ENCODE measurements at regions not wholly inside any gene's neighbourhood (a gene's known extent, or its start where the extent isn't known, plus 50 kb on each side); places are given as distances from the start of the nearest gene placed in this dataset.

- DNase-seq (ENCODE audit: low read depth): no peak
Observed at GRCh38 chr10:78927257-78927995, 141.3 kb upstream of the ZMIZ1 start.

GRCh38 chr10:78928330-78928729, 140.4 kb upstream of the ZMIZ1 start:
- no peak for DNase-seq (ENCODE audit: low read depth)

GRCh38 chr10:78929541-78929940, 139.2 kb upstream of the ZMIZ1 start:
- no peak for DNase-seq (ENCODE audit: low read depth)

GRCh38 chr10:78931321-78932053, 137.3 kb upstream of the ZMIZ1 start:
- no peak for DNase-seq (ENCODE audit: low read depth)

- no peak for DNase-seq (ENCODE audit: low read depth)
Observed at GRCh38 chr10:78932054-78932386, 136.7 kb upstream of the ZMIZ1 start.

GRCh38 chr10:78932861-78933260, 135.9 kb upstream of the ZMIZ1 start:
- DNase-seq (ENCODE audit: low read depth): no peak

- no peak for DNase-seq (ENCODE audit: low read depth)
Observed at GRCh38 chr10:78933828-78934531, 134.8 kb upstream of the ZMIZ1 start.

- no peak for DNase-seq (ENCODE audit: low read depth)
Observed at GRCh38 chr10:78934532-78934898, 134.3 kb upstream of the ZMIZ1 start.

- DNase-seq (ENCODE audit: low read depth): no peak
Observed at GRCh38 chr10:78934994-78935602, 133.7 kb upstream of the ZMIZ1 start.

GRCh38 chr10:78935697-78936407, 132.9 kb upstream of the ZMIZ1 start:
- no peak for DNase-seq (ENCODE audit: low read depth)

- DNase-seq (ENCODE audit: low read depth): no peak
Observed at GRCh38 chr10:78936412-78937342, 132.1 kb upstream of the ZMIZ1 start.

GRCh38 chr10:78937393-78937792, 131.4 kb upstream of the ZMIZ1 start:
- no peak for DNase-seq (ENCODE audit: low read depth)

- no peak for DNase-seq (ENCODE audit: low read depth)
Observed at GRCh38 chr10:78937800-78938694, 130.7 kb upstream of the ZMIZ1 start.

- DNase-seq (ENCODE audit: low read depth): no peak
Observed at GRCh38 chr10:78938695-78939672, 129.8 kb upstream of the ZMIZ1 start.

GRCh38 chr10:78942091-78942501, 126.7 kb upstream of the ZMIZ1 start:
- no peak for DNase-seq (ENCODE audit: low read depth)

- no peak for DNase-seq (ENCODE audit: low read depth)
Observed at GRCh38 chr10:78944723-78945312, 123.9 kb upstream of the ZMIZ1 start.

GRCh38 chr10:78945838-78946237, 122.9 kb upstream of the ZMIZ1 start:
- no peak for DNase-seq (ENCODE audit: low read depth)

- no peak for DNase-seq (ENCODE audit: low read depth)
Observed at GRCh38 chr10:78947226-78947625, 121.5 kb upstream of the ZMIZ1 start.

Data from stimulated activated CD4-positive, alpha-beta T cell treated with anti-CD3 and anti-CD28 coated beads, Interleukin-2, amount 100 ng/mL, for 4 hours (primary cell).